ENCODE measurements at regions not wholly inside any gene's neighbourhood (a gene's known extent, or its start where the extent isn't known, plus 50 kb on each side); places are given as distances from the start of the nearest gene placed in this dataset.
"Not testable (repeated sequence)": the region's sequence is repeated elsewhere in the genome, so short reads cannot be mapped to it uniquely, and the experiment has no call there.

DNA sequence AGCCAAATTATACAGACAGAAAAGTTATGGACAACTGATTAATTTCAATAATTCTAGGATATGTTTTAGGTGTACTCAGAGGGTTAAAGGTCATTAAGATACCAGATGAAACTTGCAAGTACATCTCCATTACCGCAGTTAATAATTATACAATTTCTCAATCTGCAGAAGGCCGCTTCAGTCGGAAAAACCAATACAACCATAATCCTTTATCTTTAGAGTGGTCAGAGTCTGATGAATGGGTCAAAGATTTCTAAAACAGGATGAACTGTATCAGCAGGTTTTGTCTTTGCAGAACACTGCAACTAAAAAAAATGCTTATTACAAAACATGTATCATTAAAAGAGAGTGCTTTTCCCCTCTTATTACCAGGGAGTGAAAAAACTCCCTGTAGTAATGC, 78.5 kb downstream of the SYT15 start:
- not testable (repeated sequence) for TF ChIP-seq SPI1 (IDR thresholded peaks at IDR 0.05; ENCODE audit: borderline replicate concordance, low read depth); POLR2AphosphoS5 (IDR thresholded peaks at IDR 0.05; ENCODE audit: low read depth); GABPA (IDR thresholded peaks at IDR 0.05; ENCODE audit: low read depth)
- TF ChIP-seq, protein P1, sequence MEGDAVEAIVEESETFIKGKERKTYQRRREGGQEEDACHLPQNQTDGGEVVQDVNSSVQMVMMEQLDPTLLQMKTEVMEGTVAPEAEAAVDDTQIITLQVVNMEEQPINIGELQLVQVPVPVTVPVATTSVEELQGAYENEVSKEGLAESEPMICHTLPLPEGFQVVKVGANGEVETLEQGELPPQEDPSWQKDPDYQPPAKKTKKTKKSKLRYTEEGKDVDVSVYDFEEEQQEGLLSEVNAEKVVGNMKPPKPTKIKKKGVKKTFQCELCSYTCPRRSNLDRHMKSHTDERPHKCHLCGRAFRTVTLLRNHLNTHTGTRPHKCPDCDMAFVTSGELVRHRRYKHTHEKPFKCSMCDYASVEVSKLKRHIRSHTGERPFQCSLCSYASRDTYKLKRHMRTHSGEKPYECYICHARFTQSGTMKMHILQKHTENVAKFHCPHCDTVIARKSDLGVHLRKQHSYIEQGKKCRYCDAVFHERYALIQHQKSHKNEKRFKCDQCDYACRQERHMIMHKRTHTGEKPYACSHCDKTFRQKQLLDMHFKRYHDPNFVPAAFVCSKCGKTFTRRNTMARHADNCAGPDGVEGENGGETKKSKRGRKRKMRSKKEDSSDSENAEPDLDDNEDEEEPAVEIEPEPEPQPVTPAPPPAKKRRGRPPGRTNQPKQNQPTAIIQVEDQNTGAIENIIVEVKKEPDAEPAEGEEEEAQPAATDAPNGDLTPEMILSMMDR (IDR thresholded peaks at IDR 0.05; ENCODE audit: insufficient read depth, low read length) = not testable (repeated sequence)
- TF ChIP-seq, protein P2, sequence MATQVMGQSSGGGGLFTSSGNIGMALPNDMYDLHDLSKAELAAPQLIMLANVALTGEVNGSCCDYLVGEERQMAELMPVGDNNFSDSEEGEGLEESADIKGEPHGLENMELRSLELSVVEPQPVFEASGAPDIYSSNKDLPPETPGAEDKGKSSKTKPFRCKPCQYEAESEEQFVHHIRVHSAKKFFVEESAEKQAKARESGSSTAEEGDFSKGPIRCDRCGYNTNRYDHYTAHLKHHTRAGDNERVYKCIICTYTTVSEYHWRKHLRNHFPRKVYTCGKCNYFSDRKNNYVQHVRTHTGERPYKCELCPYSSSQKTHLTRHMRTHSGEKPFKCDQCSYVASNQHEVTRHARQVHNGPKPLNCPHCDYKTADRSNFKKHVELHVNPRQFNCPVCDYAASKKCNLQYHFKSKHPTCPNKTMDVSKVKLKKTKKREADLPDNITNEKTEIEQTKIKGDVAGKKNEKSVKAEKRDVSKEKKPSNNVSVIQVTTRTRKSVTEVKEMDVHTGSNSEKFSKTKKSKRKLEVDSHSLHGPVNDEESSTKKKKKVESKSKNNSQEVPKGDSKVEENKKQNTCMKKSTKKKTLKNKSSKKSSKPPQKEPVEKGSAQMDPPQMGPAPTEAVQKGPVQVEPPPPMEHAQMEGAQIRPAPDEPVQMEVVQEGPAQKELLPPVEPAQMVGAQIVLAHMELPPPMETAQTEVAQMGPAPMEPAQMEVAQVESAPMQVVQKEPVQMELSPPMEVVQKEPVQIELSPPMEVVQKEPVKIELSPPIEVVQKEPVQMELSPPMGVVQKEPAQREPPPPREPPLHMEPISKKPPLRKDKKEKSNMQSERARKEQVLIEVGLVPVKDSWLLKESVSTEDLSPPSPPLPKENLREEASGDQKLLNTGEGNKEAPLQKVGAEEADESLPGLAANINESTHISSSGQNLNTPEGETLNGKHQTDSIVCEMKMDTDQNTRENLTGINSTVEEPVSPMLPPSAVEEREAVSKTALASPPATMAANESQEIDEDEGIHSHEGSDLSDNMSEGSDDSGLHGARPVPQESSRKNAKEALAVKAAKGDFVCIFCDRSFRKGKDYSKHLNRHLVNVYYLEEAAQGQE (IDR thresholded peaks at IDR 0.05; ENCODE audit: insufficient replicate concordance, low read depth) = not testable (repeated sequence)
